ENCODE measurements at regions not wholly inside any gene's neighbourhood (a gene's known extent, or its start where the extent isn't known, plus 50 kb on each side); places are given as distances from the start of the nearest gene placed in this dataset.

- TF ChIP-seq, protein P1, sequence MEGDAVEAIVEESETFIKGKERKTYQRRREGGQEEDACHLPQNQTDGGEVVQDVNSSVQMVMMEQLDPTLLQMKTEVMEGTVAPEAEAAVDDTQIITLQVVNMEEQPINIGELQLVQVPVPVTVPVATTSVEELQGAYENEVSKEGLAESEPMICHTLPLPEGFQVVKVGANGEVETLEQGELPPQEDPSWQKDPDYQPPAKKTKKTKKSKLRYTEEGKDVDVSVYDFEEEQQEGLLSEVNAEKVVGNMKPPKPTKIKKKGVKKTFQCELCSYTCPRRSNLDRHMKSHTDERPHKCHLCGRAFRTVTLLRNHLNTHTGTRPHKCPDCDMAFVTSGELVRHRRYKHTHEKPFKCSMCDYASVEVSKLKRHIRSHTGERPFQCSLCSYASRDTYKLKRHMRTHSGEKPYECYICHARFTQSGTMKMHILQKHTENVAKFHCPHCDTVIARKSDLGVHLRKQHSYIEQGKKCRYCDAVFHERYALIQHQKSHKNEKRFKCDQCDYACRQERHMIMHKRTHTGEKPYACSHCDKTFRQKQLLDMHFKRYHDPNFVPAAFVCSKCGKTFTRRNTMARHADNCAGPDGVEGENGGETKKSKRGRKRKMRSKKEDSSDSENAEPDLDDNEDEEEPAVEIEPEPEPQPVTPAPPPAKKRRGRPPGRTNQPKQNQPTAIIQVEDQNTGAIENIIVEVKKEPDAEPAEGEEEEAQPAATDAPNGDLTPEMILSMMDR (conservative IDR thresholded peaks at IDR 0.05 in 1 of 2, IDR thresholded peaks at IDR 0.05 in 1 of 2; ENCODE audit: low read depth in 1 of 2, low read length in 2 of 2), result no peak
- TF ChIP-seq EZH2 (IDR thresholded peaks at IDR 0.05; ENCODE audit: low read length, missing control alignments), result no peak
Observed at GRCh38 chr2:234142530-234142929, 92.0 kb downstream of the SPP2 start.

Measured in fibroblast of lung (primary cell).